GM18867 (cell line): ENCODE measurements at regions not wholly inside any gene's neighbourhood (a gene's known extent, or its start where the extent isn't known, plus 50 kb on each side); places are given as distances from the start of the nearest gene placed in this dataset.
"Not testable (repeated sequence)": the region's sequence is repeated elsewhere in the genome, so short reads cannot be mapped to it uniquely, and the experiment has no call there.

Experiments
- ATAC-seq: cut with Tn5 transposase; IDR thresholded peaks from one replicate; pipeline ENCODE4 v1.9.1; 2021; ENCODE audit warnings: mild to moderate bottlenecking, moderate library complexity; ENCODE audit not compliant: unreplicated experiment

- ATAC-seq = no peak
Measured at GRCh38 chr3:124043023-124043422, 51.1 kb upstream of the ROPN1 start.

- no peak for ATAC-seq
Measured at GRCh38 chr3:124044956-124045355, 53.0 kb upstream of the ROPN1 start.

- no peak for ATAC-seq
Measured at GRCh38 chr3:124048967-124049798, 57.3 kb upstream of the ROPN1 start.

- no peak for ATAC-seq
Measured at GRCh38 chr3:124051636-124052035, 59.7 kb upstream of the ROPN1 start.

GRCh38 chr3:124053871-124054270, 61.9 kb upstream of the ROPN1 start:
- no peak for ATAC-seq

GRCh38 chr3:124056846-124057245, 64.9 kb upstream of the ROPN1 start:
- no peak for ATAC-seq

- ATAC-seq = no peak
Measured at GRCh38 chr3:124057420-124057819, 65.5 kb upstream of the ROPN1 start.

GRCh38 chr3:124059580-124059979, 67.7 kb upstream of the ROPN1 start:
- no peak for ATAC-seq

GRCh38 chr3:124063197-124063909, 71.4 kb upstream of the ROPN1 start:
- ATAC-seq = no peak

- no peak for ATAC-seq
Measured at GRCh38 chr3:124064050-124064449, 72.1 kb upstream of the ROPN1 start.

- ATAC-seq = not testable (repeated sequence)
Measured at GRCh38 chr3:124066543-124066942, 74.6 kb upstream of the ROPN1 start.

GRCh38 chr3:124069706-124070105, 77.8 kb upstream of the ROPN1 start:
- not testable (repeated sequence) for ATAC-seq

- ATAC-seq = not testable (repeated sequence)
Measured at GRCh38 chr3:124075090-124075489, 83.2 kb upstream of the ROPN1 start.

- ATAC-seq = no peak
Measured at GRCh38 chr3:124075753-124076152, 83.8 kb upstream of the ROPN1 start.

- ATAC-seq = no peak
Measured at GRCh38 chr3:124076235-124076634, 84.3 kb upstream of the ROPN1 start.

GRCh38 chr3:124078953-124079911, 87.3 kb upstream of the ROPN1 start:
- ATAC-seq = no peak

- no peak for ATAC-seq
Measured at GRCh38 chr3:124079912-124080276, 88.0 kb upstream of the ROPN1 start.

- no peak for ATAC-seq
Measured at GRCh38 chr3:124082343-124082742, 90.4 kb upstream of the ROPN1 start.

- ATAC-seq = no peak
Measured at GRCh38 chr3:124084022-124084881, 92.3 kb upstream of the ROPN1 start.

GRCh38 chr3:124088801-124089200, 96.9 kb upstream of the ROPN1 start:
- no peak for ATAC-seq
